ENCODE measurements at regions not wholly inside any gene's neighbourhood (a gene's known extent, or its start where the extent isn't known, plus 50 kb on each side); places are given as distances from the start of the nearest gene placed in this dataset.

- TF ChIP-seq POLR2A (IDR thresholded peaks at IDR 0.05) (no peak), CTCF (IDR thresholded peaks at IDR 0.05) (no peak)
Observed at GRCh38 chr13:107095876-107096275, 527.9 kb upstream of the ARGLU1 start.
